HEK293T (cell line): ENCODE measurements at regions not wholly inside any gene's neighbourhood (a gene's known extent, or its start where the extent isn't known, plus 50 kb on each side); places are given as distances from the start of the nearest gene placed in this dataset.

ENCODE experiments used
- ARNT ChIP-seq: fragments of 450-650 bp; IDR thresholded peaks from 2 replicates; pipeline ENCODE4 v1.6.1; 2017; ENCODE audit warnings: mild to moderate bottlenecking
- BHLHE40 ChIP-seq: fragments of 450-650 bp; IDR thresholded peaks from 2 replicates; pipeline ENCODE4 v1.6.1; 2016; ENCODE audit warnings: mild to moderate bottlenecking, moderate library complexity, borderline replicate concordance
- FOXA1 ChIP-seq: fragments of 450-650 bp; IDR thresholded peaks from 2 replicates; pipeline ENCODE4 v1.6.1; 2016; ENCODE audit warnings: mild to moderate bottlenecking
- FOXK2 ChIP-seq: fragments of 450-650 bp; IDR thresholded peaks from 2 replicates; pipeline ENCODE4 v1.6.1; 2016; ENCODE audit warnings: mild to moderate bottlenecking
- LEF1 ChIP-seq: fragments of 450-650 bp; IDR thresholded peaks from 2 replicates; pipeline ENCODE4 v1.6.1; 2017; ENCODE audit warnings: mild to moderate bottlenecking, borderline replicate concordance
- SP1 ChIP-seq: fragments of 450-650 bp; IDR thresholded peaks from 2 replicates; pipeline ENCODE4 v1.6.1; 2017
- SUZ12 ChIP-seq: fragments of 450-650 bp; IDR thresholded peaks from 2 replicates; pipeline ENCODE4 v1.6.1; 2016; ENCODE audit warnings: mild to moderate bottlenecking
- TARDBP ChIP-seq: fragments of 450-650 bp; IDR thresholded peaks from 2 replicates; pipeline ENCODE4 v1.6.1; 2016
- TF ChIP-seq, protein P1 (sequence below): fragments of 450-650 bp; IDR thresholded peaks from 2 replicates; pipeline ENCODE4 v1.6.1; 2016

DNA sequence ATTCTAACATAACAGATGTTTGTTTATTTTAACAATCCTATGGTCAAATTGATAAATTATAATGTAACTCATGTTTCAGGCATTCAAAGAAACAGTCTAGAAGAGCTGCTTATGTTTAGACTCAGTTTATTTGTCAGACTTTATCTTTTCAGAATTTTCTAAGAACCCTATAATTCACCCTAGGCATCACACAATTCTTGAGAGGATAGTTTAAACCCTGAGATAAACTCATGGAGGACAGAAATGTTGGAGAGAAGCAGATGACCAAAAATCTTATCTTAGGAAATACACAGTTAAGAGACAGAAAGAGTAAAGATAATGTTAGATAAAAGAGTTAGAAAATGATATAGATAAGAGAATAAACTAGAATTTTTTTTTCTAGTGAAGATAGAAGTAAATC is 1185.7 kb upstream of the SLC10A2 start:
- TF ChIP-seq SUZ12 (no peak), BHLHE40 (no peak), SP1 (no peak), ARNT (no peak), FOXA1 (no peak), TARDBP (no peak), LEF1 (no peak), FOXK2 (no peak)
- TF ChIP-seq, protein P1, sequence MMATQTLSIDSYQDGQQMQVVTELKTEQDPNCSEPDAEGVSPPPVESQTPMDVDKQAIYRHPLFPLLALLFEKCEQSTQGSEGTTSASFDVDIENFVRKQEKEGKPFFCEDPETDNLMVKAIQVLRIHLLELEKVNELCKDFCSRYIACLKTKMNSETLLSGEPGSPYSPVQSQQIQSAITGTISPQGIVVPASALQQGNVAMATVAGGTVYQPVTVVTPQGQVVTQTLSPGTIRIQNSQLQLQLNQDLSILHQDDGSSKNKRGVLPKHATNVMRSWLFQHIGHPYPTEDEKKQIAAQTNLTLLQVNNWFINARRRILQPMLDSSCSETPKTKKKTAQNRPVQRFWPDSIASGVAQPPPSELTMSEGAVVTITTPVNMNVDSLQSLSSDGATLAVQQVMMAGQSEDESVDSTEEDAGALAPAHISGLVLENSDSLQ: no peak
